ENCODE measurements at regions not wholly inside any gene's neighbourhood (a gene's known extent, or its start where the extent isn't known, plus 50 kb on each side); places are given as distances from the start of the nearest gene placed in this dataset.

GRCh38 chr4:175944126-175944910 lies 121.3 kb upstream of the WDR17 start:
- no peak for ATAC-seq
- no peak for DNase-seq (ENCODE audit: low spot score)
- intact Hi-C loops (cut with DNase I), result no loop called here

- ATAC-seq (no peak), DNase-seq (ENCODE audit: low spot score) (no peak)
- intact Hi-C loops (cut with DNase I), result no loop called here
Observed at GRCh38 chr4:175946472-175947116, 119.0 kb upstream of the WDR17 start.

GRCh38 chr4:175947117-175947722 lies 118.4 kb upstream of the WDR17 start:
- intact Hi-C loops (cut with DNase I), result no loop called here
- ATAC-seq (no peak), DNase-seq (ENCODE audit: low spot score) (no peak)

- intact Hi-C loops (cut with DNase I), result no loop called here
- no peak for DNase-seq (ENCODE audit: low spot score)
- no peak for ATAC-seq
Observed at GRCh38 chr4:175951794-175952193, 113.8 kb upstream of the WDR17 start.

- ATAC-seq, result no peak
- intact Hi-C loops (cut with DNase I), result no loop called here
- DNase-seq (ENCODE audit: low spot score), result no peak
Observed at GRCh38 chr4:175953116-175953515, 112.5 kb upstream of the WDR17 start.

GRCh38 chr4:175953960-175954521 lies 111.6 kb upstream of the WDR17 start:
- intact Hi-C loops (cut with DNase I), result no loop called here
- ATAC-seq (no peak), DNase-seq (ENCODE audit: low spot score) (no peak)

- intact Hi-C loops (cut with DNase I), result no loop called here
- DNase-seq (ENCODE audit: low spot score) (no peak), ATAC-seq (no peak)
Observed at GRCh38 chr4:175954685-175955084, 111.0 kb upstream of the WDR17 start.

GRCh38 chr4:175961604-175962003 lies 104.0 kb upstream of the WDR17 start:
- ATAC-seq, result no peak
- intact Hi-C loops (cut with DNase I), result no loop called here
- no peak for DNase-seq (ENCODE audit: low spot score)

GRCh38 chr4:175970072-175970471 lies 95.6 kb upstream of the WDR17 start:
- intact Hi-C loops (cut with DNase I), result no loop called here
- no peak for DNase-seq (ENCODE audit: low spot score)
- no peak for ATAC-seq

GRCh38 chr4:175970724-175971123 lies 94.9 kb upstream of the WDR17 start:
- ATAC-seq, result no peak
- DNase-seq (ENCODE audit: low spot score), result no peak
- intact Hi-C loops (cut with DNase I), result no loop called here

GRCh38 chr4:175971388-175972179 lies 94.1 kb upstream of the WDR17 start:
- DNase-seq (ENCODE audit: low spot score) (no peak), ATAC-seq (no peak)
- intact Hi-C loops (cut with DNase I), result no loop called here

GRCh38 chr4:175973027-175973923 lies 92.4 kb upstream of the WDR17 start:
- ATAC-seq, result no peak
- intact Hi-C loops (cut with DNase I), result no loop called here
- no peak for DNase-seq (ENCODE audit: low spot score)

- DNase-seq (ENCODE audit: low spot score) (no peak), ATAC-seq (no peak)
- intact Hi-C loops (cut with DNase I), result no loop called here
Observed at GRCh38 chr4:175983636-175984035, 82.0 kb upstream of the WDR17 start.

GRCh38 chr4:175986668-175987067 lies 79.0 kb upstream of the WDR17 start:
- no peak for DNase-seq (ENCODE audit: low spot score)
- intact Hi-C loops (cut with DNase I), result no loop called here
- ATAC-seq, result no peak

GRCh38 chr4:175988511-175988910 lies 77.1 kb upstream of the WDR17 start:
- intact Hi-C loops (cut with DNase I), result no loop called here
- ATAC-seq (no peak), DNase-seq (ENCODE audit: low spot score) (no peak)

- ATAC-seq (no peak), DNase-seq (ENCODE audit: low spot score) (no peak)
- intact Hi-C loops (cut with DNase I), result no loop called here
Observed at GRCh38 chr4:175996206-175996605, 69.4 kb upstream of the WDR17 start.

GRCh38 chr4:175997291-175997690 lies 68.3 kb upstream of the WDR17 start:
- no peak for ATAC-seq
- DNase-seq (ENCODE audit: low spot score), result no peak
- intact Hi-C loops (cut with DNase I), result no loop called here

- ATAC-seq, result no peak
- intact Hi-C loops (cut with DNase I), result no loop called here
- no peak for DNase-seq (ENCODE audit: low spot score)
Observed at GRCh38 chr4:175998782-175999181, 66.9 kb upstream of the WDR17 start.
